SK-N-SH (cell line): ENCODE measurements at regions not wholly inside any gene's neighbourhood (a gene's known extent, or its start where the extent isn't known, plus 50 kb on each side); places are given as distances from the start of the nearest gene placed in this dataset.

Experiments
- CTCF ChIA-PET: fragments of 300-600, 350-600 bp; formaldehyde crosslinking; extraction: SDS; loops from one replicate; lab custom pipeline; 2021; lab: Yijun Ruan, JAX
- POLR2A ChIA-PET: fragments of 350-600 bp; sonication (Branson Sonifier 250); formaldehyde crosslinking; extraction: SDS; loops from one replicate; lab custom pipeline; 2020; ENCODE audit warnings: antibody characterized with exemption, inconsistent platforms; lab: Yijun Ruan, JAX
- DNase-seq: peaks from one replicate; pipeline ENCODE4 v3.0.0; 2012
- H2AFZ ChIP-seq: fragments of 200-600 bp; sonication (generic); 2 replicates; pipeline ENCODE4 v1.8.1; 2016; ENCODE audit warnings: antibody characterized with exemption, mild to moderate bottlenecking, low read depth
- H3F3A ChIP-seq: fragments of 200-600 bp; sonication (generic); replicated peaks from 2 replicates; pipeline ENCODE3; 2016; ENCODE audit warnings: antibody characterized with exemption, mild to moderate bottlenecking; ENCODE audit not compliant: insufficient read depth
- H3K27ac ChIP-seq, 2 experiments: fragments of 200-500 bp in 1 of 2; fragments of 200-600 bp in 1 of 2; sonication (Bioruptor generic) in 1 of 2; sonication (generic), shearing (Covaris generic) in 1 of 2; 2 replicates each; pipeline versions ENCODE4 v1.5.1 to v1.6.1; 2014 to 2016; ENCODE audit warnings: low read depth in 2 of 2, inconsistent platforms in 1 of 2, low read length in 1 of 2, mild to moderate bottlenecking in 1 of 2, mixed read lengths in 1 of 2
- H3K27me3 ChIP-seq: fragments of 200-600 bp; sonication (generic), shearing (Covaris generic); 2 replicates; pipeline ENCODE4 v1.6.1; 2016; ENCODE audit warnings: mixed run types; ENCODE audit not compliant: insufficient read depth
- H3K36me3 ChIP-seq, 2 experiments: fragments of 200-500 bp in 1 of 2; fragments of 200-600 bp in 1 of 2; sonication (Bioruptor generic) in 1 of 2; sonication (generic) in 1 of 2; replicated peaks in 1 of 2; 2 replicates each; pipeline versions ENCODE3 to v1.5.1; 2014 to 2016; ENCODE audit warnings: low read length in 1 of 2, mild to moderate bottlenecking in 1 of 2; ENCODE audit not compliant: insufficient read depth in 2 of 2, control insufficient read depth in 1 of 2
- H3K4me1 ChIP-seq, 2 experiments: fragments of 200-500 bp in 1 of 2; fragments of 200-600 bp in 1 of 2; sonication (Bioruptor generic) in 1 of 2; sonication (generic), shearing (Covaris generic) in 1 of 2; 2 replicates each; pipeline versions ENCODE4 v1.5.1 to v1.6.1; 2014 to 2016; ENCODE audit warnings: low read depth in 1 of 2, low read length in 1 of 2, mixed run types in 1 of 2; ENCODE audit not compliant: insufficient read depth in 2 of 2, control insufficient read depth in 1 of 2
- H3K4me2 ChIP-seq: fragments of 200-600 bp; sonication (generic), shearing (Covaris generic); 2 replicates; pipeline ENCODE4 v1.6.1; 2017; ENCODE audit warnings: mixed run types
- H3K4me3 ChIP-seq, 2 experiments: fragments of 200-500 bp in 1 of 2; fragments of 200-600 bp in 1 of 2; sonication (Bioruptor generic) in 1 of 2; sonication (generic), shearing (Covaris generic) in 1 of 2; 2 replicates each; pipeline versions ENCODE4 v1.5.1 to v1.8.1; 2014 to 2016; ENCODE audit warnings: low read depth in 2 of 2, inconsistent platforms in 1 of 2, low read length in 1 of 2, mild to moderate bottlenecking in 1 of 2, mixed read lengths in 1 of 2, moderate library complexity in 1 of 2
- H3K79me2 ChIP-seq: fragments of 200-600 bp; sonication (generic); 2 replicates; pipeline ENCODE4 v1.8.1; 2017; ENCODE audit warnings: mild to moderate bottlenecking; ENCODE audit not compliant: insufficient read depth
- H3K9ac ChIP-seq: fragments of 200-600 bp; sonication (generic); 2 replicates; pipeline ENCODE4 v1.6.1; 2017; ENCODE audit warnings: mixed run types
- H3K9me2 ChIP-seq: fragments of 200-600 bp; sonication (generic); 2 replicates; pipeline ENCODE4 v1.6.1; 2017; ENCODE audit warnings: mixed run types
- H3K9me3 ChIP-seq: fragments of 200-600 bp; sonication (generic); 2 replicates; pipeline ENCODE4 v1.6.1; 2017; ENCODE audit warnings: mixed run types, mild to moderate bottlenecking, moderate library complexity
- H4K20me1 ChIP-seq: fragments of 200-600 bp; sonication (generic); 2 replicates; pipeline ENCODE4 v1.6.1; 2017; ENCODE audit warnings: mild to moderate bottlenecking, mixed run types; ENCODE audit not compliant: insufficient read depth
- EZH2phosphoT487 ChIP-seq: fragments of 200-600 bp; sonication (generic); IDR thresholded peaks from 2 replicates; pipeline ENCODE4 v1.6.1; 2017; ENCODE audit warnings: low read depth, mixed run types, mild to moderate bottlenecking, antibody characterized with exemption, moderate library complexity, borderline replicate concordance
- FOXJ3 ChIP-seq: sonication (generic); formaldehyde crosslinking; IDR thresholded peaks from 2 replicates; pipeline ENCODE4 v1.5.1; 2020; ENCODE audit warnings: mild to moderate bottlenecking, missing genetic modification reagents
- MEF2A ChIP-seq: IDR thresholded peaks from 2 replicates; pipeline ENCODE4 v1.4.0; 2012; ENCODE audit warnings: low read depth, borderline replicate concordance
- MXI1 ChIP-seq: IDR thresholded peaks from 2 replicates; pipeline ENCODE4 v1.6.1; 2012; ENCODE audit warnings: mild to moderate bottlenecking, low read depth, low read length, improper control_type of control experiment
- NFIC ChIP-seq: IDR thresholded peaks from 2 replicates; pipeline ENCODE4 v1.4.0; 2012; ENCODE audit warnings: borderline replicate concordance
- POLR2AphosphoS5 ChIP-seq: IDR thresholded peaks from 2 replicates; pipeline ENCODE4 v1.6.1; 2012; ENCODE audit warnings: low read depth, low read length
- RAD21 ChIP-seq: IDR thresholded peaks from 2 replicates; pipeline ENCODE4 v1.6.1; 2012; ENCODE audit warnings: mild to moderate bottlenecking, low read length
- REST ChIP-seq: IDR thresholded peaks from 2 replicates; pipeline ENCODE4 v1.6.1; 2012; ENCODE audit warnings: mild to moderate bottlenecking, low read depth, low read length, moderate library complexity
- RFX5 ChIP-seq: IDR thresholded peaks from 2 replicates; pipeline ENCODE4 v1.6.1; 2012; ENCODE audit warnings: mild to moderate bottlenecking, improper control_type of control experiment, low read length
- RXRA ChIP-seq: IDR thresholded peaks from 2 replicates; pipeline ENCODE4 v1.4.0; 2012; ENCODE audit warnings: low read depth, mild to moderate bottlenecking, borderline replicate concordance
- TEAD4 ChIP-seq: IDR thresholded peaks from 2 replicates; pipeline ENCODE4 v1.4.0; 2012; ENCODE audit warnings: mild to moderate bottlenecking, borderline replicate concordance; ENCODE audit not compliant: insufficient read depth
- USF2 ChIP-seq: fragments of 150-350 bp; IDR thresholded peaks from 2 replicates; pipeline ENCODE4 v1.6.1; 2017; ENCODE audit warnings: antibody characterized with exemption, low read length, low read depth, borderline replicate concordance
- YY1 ChIP-seq: IDR thresholded peaks from 2 replicates; pipeline ENCODE4 v1.4.0; 2012; ENCODE audit warnings: low read depth, mild to moderate bottlenecking
- ZBTB33 ChIP-seq: IDR thresholded peaks from 2 replicates; pipeline ENCODE4 v1.4.0; 2012; ENCODE audit warnings: low read depth, borderline replicate concordance
- WGBS: methylation state at CpG from one replicate; pipeline ENCODE4 v1.1.6; 2017; ENCODE audit warnings: low lambda C conversion rate; 5-methylcytosine and 5-hydroxymethylcytosine counted together
- TF ChIP-seq, protein P1 (sequence below): fragments of 200-600 bp; sonication (generic); IDR thresholded peaks from 2 replicates; pipeline ENCODE4 v1.6.1; 2017; ENCODE audit warnings: antibody characterized with exemption, mild to moderate bottlenecking, moderate library complexity

DNA sequence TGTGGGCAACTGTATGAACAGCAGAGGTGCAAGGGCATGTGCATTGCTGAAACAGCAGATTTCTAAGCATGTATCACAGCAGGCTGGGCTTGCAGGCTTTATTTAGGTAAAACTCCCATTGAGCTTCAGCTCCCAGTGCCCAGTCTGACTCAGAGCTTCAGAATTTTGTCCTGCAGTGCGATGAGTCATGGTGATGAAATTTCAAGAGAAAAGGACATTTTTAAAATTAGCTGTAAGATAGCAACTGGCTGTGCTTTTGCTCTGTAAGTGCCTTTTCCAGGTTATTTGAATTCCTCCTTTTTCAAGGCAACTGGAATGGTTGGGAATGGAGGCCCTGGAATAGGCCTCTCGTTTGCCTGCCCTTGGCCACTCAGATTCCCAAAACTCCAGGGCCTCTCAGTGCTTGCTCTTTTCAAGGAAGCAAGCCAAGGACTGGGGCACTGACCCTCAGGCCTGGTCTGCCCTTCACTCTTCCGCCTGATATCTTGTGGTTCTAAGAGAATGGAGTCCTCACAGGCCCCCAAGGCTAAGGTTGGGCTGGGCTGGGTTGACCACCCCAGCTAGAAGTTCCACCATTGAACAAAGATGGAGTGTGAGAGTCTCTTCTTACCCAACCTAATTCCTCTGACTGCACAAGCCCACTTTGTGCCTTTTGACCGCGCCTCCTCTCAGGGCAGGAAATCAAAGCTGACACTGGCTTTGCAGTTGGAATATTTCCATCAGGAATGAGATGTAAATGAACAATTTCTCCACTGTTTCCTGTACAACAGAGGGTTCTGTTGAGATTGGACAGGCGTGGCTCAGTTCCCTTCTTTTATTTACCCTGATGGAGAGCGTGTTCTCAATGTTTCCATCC is 59.5 kb upstream of the PRSS23 start (continued):
- TF ChIP-seq, protein P1, sequence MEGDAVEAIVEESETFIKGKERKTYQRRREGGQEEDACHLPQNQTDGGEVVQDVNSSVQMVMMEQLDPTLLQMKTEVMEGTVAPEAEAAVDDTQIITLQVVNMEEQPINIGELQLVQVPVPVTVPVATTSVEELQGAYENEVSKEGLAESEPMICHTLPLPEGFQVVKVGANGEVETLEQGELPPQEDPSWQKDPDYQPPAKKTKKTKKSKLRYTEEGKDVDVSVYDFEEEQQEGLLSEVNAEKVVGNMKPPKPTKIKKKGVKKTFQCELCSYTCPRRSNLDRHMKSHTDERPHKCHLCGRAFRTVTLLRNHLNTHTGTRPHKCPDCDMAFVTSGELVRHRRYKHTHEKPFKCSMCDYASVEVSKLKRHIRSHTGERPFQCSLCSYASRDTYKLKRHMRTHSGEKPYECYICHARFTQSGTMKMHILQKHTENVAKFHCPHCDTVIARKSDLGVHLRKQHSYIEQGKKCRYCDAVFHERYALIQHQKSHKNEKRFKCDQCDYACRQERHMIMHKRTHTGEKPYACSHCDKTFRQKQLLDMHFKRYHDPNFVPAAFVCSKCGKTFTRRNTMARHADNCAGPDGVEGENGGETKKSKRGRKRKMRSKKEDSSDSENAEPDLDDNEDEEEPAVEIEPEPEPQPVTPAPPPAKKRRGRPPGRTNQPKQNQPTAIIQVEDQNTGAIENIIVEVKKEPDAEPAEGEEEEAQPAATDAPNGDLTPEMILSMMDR: no peak
- peak; percentile 76; the same call in 1 of the 2 replicates for TF ChIP-seq POLR2AphosphoS5
- no peak for TF ChIP-seq EZH2phosphoT487
- TF ChIP-seq MEF2A: peak; percentile 72; the same call in 1 of the 2 replicates
- peak; percentile 96 for TF ChIP-seq TEAD4
- TF ChIP-seq YY1: peak; percentile 70; the same call in 1 of the 2 replicates
- TF ChIP-seq NFIC: peak; percentile 81
- TF ChIP-seq RFX5: no peak
- no peak for TF ChIP-seq RAD21
- peak; percentile 57 for TF ChIP-seq ZBTB33
- no peak for TF ChIP-seq FOXJ3
- TF ChIP-seq, all 33 proteins: peak for 17

DNA sequence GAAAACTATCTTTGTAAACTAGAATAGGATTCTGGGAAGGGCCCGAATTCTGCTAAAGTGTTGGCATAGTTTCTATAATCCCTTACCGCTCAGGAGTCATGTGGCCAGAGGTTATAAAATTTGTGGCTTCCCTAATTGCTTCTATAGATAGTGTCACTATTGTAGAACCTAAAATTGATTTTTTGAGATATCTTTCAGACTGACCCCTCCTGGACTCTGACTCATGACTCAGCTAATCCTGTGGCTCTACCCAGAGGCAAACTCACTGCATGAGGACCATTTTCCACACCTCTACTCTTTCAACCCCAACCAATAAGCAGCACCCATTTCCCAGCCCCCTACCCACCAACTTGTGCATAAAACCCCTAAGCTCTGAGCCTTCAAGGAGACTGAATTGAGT is 61.8 kb upstream of the PRSS23 start:
- DNase-seq: no peak
- Histone ChIP-seq H4K20me1 (no peaks in the 10 kb centered on the region), H3K4me3 (no peak overlapping the region), H3K79me2 (peaks cover 15% of the 10 kb centered on the region), H3K9ac (no peak overlapping the region), H3F3A (peaks cover 76% of the 10 kb centered on the region), H3K4me1 (peaks cover 7 to 80% of the 10 kb centered on the region in 2 experiments), H3K27ac (peak overlapping the region; percentile 81 to 100), H3K9me3 (no peaks in the 10 kb centered on the region), H3K9me2 (no peaks in the 10 kb centered on the region), H3K4me2 (0 out of 2 replicates have a peak overlapping the region, but pooled peaks have one; percentile 4), H3K36me3 (no peaks in the 10 kb centered on the region), H3K27me3 (no peaks in the 10 kb centered on the region), H2AFZ (no peak overlapping the region)
- TF ChIP-seq RXRA (no peak), REST (no peak), MXI1 (no peak), TEAD4 (no peak), USF2 (no peak)
- 74% methylated on average over 2 of the region's 2 CpGs for WGBS
- ChIA-PET CTCF (no interaction called here), POLR2A (no interaction called here)
